GM23338 (cell line): ENCODE measurements at regions not wholly inside any gene's neighbourhood (a gene's known extent, or its start where the extent isn't known, plus 50 kb on each side); places are given as distances from the start of the nearest gene placed in this dataset.
A peak's percentile ranks its signal among the peaks of the same experiment; 100 is the strongest.

ENCODE experiments used
- ATAC-seq: fragments of 200-7000 bp; cut with Tn5 transposase; 3 replicates; pipeline ENCODE4 v1.9.1; 2020
- DNase-seq: peaks from one replicate; pipeline ENCODE4 v3.0.0-alpha.2; 2015; ENCODE audit warnings: low spot score
- H2AFZ ChIP-seq: fragments of 200-600 bp; sonication (generic); 2 replicates; pipeline ENCODE4 v1.8.0; 2016; ENCODE audit warnings: antibody characterized with exemption, mild to moderate bottlenecking, moderate library complexity
- H3F3A ChIP-seq: fragments of 200-600 bp; sonication (generic); replicated peaks from 2 replicates; pipeline ENCODE4 v1.8.0; 2017; ENCODE audit warnings: antibody characterized with exemption, mixed run types, low read depth
- H3K27ac ChIP-seq: fragments of 200-600 bp; sonication (generic); 2 replicates; pipeline ENCODE4 v1.6.1; 2016; ENCODE audit warnings: low read depth
- H3K27me3 ChIP-seq: fragments of 200-600 bp; sonication (generic); 2 replicates; pipeline ENCODE4 v1.8.0; 2016; ENCODE audit warnings: mild to moderate bottlenecking, mixed run types, moderate library complexity; ENCODE audit not compliant: insufficient read depth
- H3K36me3 ChIP-seq: fragments of 200-600 bp; sonication (generic); 2 replicates; pipeline ENCODE4 v1.8.0; 2016; ENCODE audit warnings: mild to moderate bottlenecking; ENCODE audit not compliant: insufficient read depth
- H3K4me1 ChIP-seq: fragments of 200-600 bp; sonication (generic); 2 replicates; pipeline ENCODE4 v1.8.0; 2016; ENCODE audit warnings: mild to moderate bottlenecking, moderate library complexity; ENCODE audit not compliant: insufficient read depth
- H3K4me2 ChIP-seq: fragments of 200-600 bp; sonication (generic); 2 replicates; pipeline ENCODE4 v1.7.1; 2017; ENCODE audit warnings: mixed run types
- H3K4me3 ChIP-seq: fragments of 200-600 bp; sonication (generic); 2 replicates; pipeline ENCODE4 v1.6.1; 2016; ENCODE audit warnings: mixed run types
- H3K79me2 ChIP-seq: fragments of 200-600 bp; sonication (generic); replicated peaks from 2 replicates; pipeline ENCODE4 v1.8.0; 2017; ENCODE audit warnings: mild to moderate bottlenecking; ENCODE audit not compliant: insufficient read depth
- H3K9me2 ChIP-seq: fragments of 200-600 bp; sonication (generic); 2 replicates; pipeline ENCODE4 v1.8.0; 2017; ENCODE audit not compliant: insufficient read depth
- H4K20me1 ChIP-seq: fragments of 200-600 bp; sonication (generic); replicated peaks from 2 replicates; pipeline ENCODE4 v1.8.0; 2017; ENCODE audit warnings: mild to moderate bottlenecking; ENCODE audit not compliant: insufficient read depth
- H3K27ac Mint-ChIP-seq: 2 replicates; pipeline ENCODE4 v1.8.0; 2020; ENCODE audit warnings: inconsistent platforms, mild to moderate bottlenecking, moderate library complexity, mixed read lengths
- H3K27me3 Mint-ChIP-seq: 3 replicates; pipeline ENCODE4 v1.8.0; 2022; ENCODE audit warnings: low read depth, mild to moderate bottlenecking, moderate library complexity, mixed read lengths, inconsistent platforms; ENCODE audit not compliant: insufficient read depth, poor library complexity
- H3K36me3 Mint-ChIP-seq: 3 replicates; pipeline ENCODE4 v1.8.0; 2021; ENCODE audit warnings: low read depth, mild to moderate bottlenecking, inconsistent platforms, moderate library complexity, mixed read lengths
- H3K4me1 Mint-ChIP-seq: 3 replicates; pipeline ENCODE4 v1.8.0; 2020; ENCODE audit warnings: mild to moderate bottlenecking, inconsistent platforms, mixed read lengths
- H3K4me3 Mint-ChIP-seq: 3 replicates; pipeline ENCODE4 v1.8.0; 2021; ENCODE audit warnings: moderate library complexity, mild to moderate bottlenecking, inconsistent platforms, mixed read lengths
- H3K9me3 Mint-ChIP-seq: 3 replicates; pipeline ENCODE4 v1.8.0; 2020; ENCODE audit warnings: moderate library complexity, mild to moderate bottlenecking, inconsistent platforms, mixed read lengths
- CREB1 ChIP-seq: fragments of 250-450 bp; sonication (Bioruptor Pico); IDR thresholded peaks from 2 replicates; pipeline ENCODE4 v1.5.0; 2020; ENCODE audit warnings: low read depth, mild to moderate bottlenecking, moderate library complexity
- EZH2phosphoT487 ChIP-seq: fragments of 200-600 bp; sonication (generic); IDR thresholded peaks from one replicate; pipeline ENCODE4 v1.8.1; 2018; ENCODE audit warnings: antibody characterized with exemption; ENCODE audit not compliant: unreplicated experiment
- JUNB ChIP-seq: IDR thresholded peaks from one replicate; pipeline ENCODE4 v1.6.1; 2016; ENCODE audit warnings: antibody characterized with exemption; ENCODE audit not compliant: unreplicated experiment
- NANOG ChIP-seq: IDR thresholded peaks from 2 replicates; pipeline ENCODE4 v1.6.1; 2016; ENCODE audit warnings: antibody characterized with exemption, borderline replicate concordance
- POLR2AphosphoS5 ChIP-seq: IDR thresholded peaks from 2 replicates; pipeline ENCODE4 v1.6.1; 2016; ENCODE audit warnings: antibody characterized with exemption, low read depth
- STAT1 ChIP-seq: IDR thresholded peaks from one replicate; pipeline ENCODE4 v1.6.1; 2016; ENCODE audit warnings: antibody characterized with exemption; ENCODE audit not compliant: unreplicated experiment
- ZNF114 ChIP-seq: fragments of 250-450 bp; sonication (Bioruptor Pico); IDR thresholded peaks from 2 replicates; pipeline ENCODE4 v1.5.0; 2020; ENCODE audit warnings: mild to moderate bottlenecking, moderate library complexity
- ZNF331 ChIP-seq: fragments of 250-450 bp; sonication (Bioruptor Pico); IDR thresholded peaks from 2 replicates; pipeline ENCODE4 v1.5.0; 2020; ENCODE audit warnings: low read depth, mild to moderate bottlenecking, moderate library complexity
- ZNF462 ChIP-seq: fragments of 250-450 bp; sonication (Bioruptor Pico); IDR thresholded peaks from 2 replicates; pipeline ENCODE4 v1.5.0; 2020; ENCODE audit warnings: mild to moderate bottlenecking, moderate library complexity
- TF ChIP-seq, protein P1 (sequence below): IDR thresholded peaks from one replicate; pipeline ENCODE4 v1.6.1; 2018; ENCODE audit warnings: antibody characterized with exemption; ENCODE audit not compliant: unreplicated experiment
- TF ChIP-seq, protein P2 (sequence below), 2 experiments: fragments of 200-600 bp in 1 of 2; sonication (generic) in 1 of 2; conservative IDR thresholded peaks; 2 replicates each; pipeline versions ENCODE4 v1.5.1 to v1.6.1; 2016 to 2017; ENCODE audit warnings: antibody characterized with exemption in 2 of 2, low read depth in 2 of 2, mild to moderate bottlenecking in 2 of 2, moderate library complexity in 1 of 2

DNA sequence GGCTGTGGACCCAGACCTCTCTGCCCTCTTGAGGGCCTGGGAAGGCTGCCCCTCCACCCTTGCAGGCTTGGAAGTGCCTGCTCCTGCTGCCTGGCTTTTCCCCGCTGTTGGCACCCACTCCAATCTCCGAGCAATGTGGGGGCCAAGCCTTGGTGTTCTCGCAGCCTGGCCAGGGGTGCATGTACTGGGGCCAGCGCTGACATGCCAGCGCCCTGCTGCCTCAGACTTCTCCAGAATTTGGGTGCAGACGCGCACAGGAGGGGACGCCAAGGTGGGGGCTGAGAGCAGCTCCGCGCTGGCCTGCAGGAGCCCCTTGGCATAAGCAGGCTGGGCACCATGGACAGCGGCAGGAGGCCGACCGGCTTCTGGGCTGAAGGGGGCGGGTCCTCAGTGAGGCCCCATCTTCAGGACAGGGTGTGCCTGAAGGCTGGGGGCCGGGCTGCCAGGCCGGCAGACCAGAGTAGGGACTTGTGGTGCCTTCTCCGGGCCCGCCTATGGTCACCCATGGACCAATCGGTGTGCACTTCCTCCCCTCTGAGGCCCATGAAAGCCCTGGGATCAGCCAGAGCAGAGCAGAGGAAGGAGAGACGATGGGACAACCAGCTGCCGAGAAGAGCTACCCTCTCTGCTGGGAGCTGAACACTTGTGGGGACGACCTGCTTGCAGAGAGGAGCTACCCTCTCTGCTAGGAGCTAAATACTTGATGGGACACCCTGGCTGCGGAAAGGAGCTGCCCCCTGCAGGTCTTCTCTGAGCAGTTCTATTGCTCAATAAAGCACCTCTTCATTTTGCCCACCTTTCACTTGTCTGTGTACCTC is 118.3 kb downstream of the DNAAF6 start:
- H3K27me3 Mint-ChIP-seq: no peaks in the 10 kb centered on the region
- H3K4me2 ChIP-seq: peak overlapping the region; percentile 67

More for the DNA sequence above, 118.3 kb downstream of the DNAAF6 start:
- Mint-ChIP-seq H3K4me1 (no peaks in the 10 kb centered on the region), H3K9me3 (no peaks in the 10 kb centered on the region), H3K36me3 (no peaks in the 10 kb centered on the region), H3K4me3 (peak overlapping the region; percentile 56; the same call in 2 of the 3 replicates), H3K27ac (no peak overlapping the region)
- Histone ChIP-seq H3K79me2 (no peaks in the 10 kb centered on the region), H2AFZ (peak overlapping the region; percentile 80), H3K4me3 (peak overlapping the region; percentile 49), H3K9me2 (no peaks in the 10 kb centered on the region), H3K27ac (no peak overlapping the region), H3K27me3 (no peaks in the 10 kb centered on the region), H4K20me1 (no peaks in the 10 kb centered on the region), H3F3A (no peaks in the 10 kb centered on the region), H3K4me1 (no peaks in the 10 kb centered on the region), H3K36me3 (no peaks in the 10 kb centered on the region)
- ATAC-seq (peak; percentile 98), DNase-seq (peak; percentile 82)
- no peak for TF ChIP-seq EZH2phosphoT487
- no peak for TF ChIP-seq ZNF462 (CRISPR knock-in tag)
- TF ChIP-seq, protein P1, sequence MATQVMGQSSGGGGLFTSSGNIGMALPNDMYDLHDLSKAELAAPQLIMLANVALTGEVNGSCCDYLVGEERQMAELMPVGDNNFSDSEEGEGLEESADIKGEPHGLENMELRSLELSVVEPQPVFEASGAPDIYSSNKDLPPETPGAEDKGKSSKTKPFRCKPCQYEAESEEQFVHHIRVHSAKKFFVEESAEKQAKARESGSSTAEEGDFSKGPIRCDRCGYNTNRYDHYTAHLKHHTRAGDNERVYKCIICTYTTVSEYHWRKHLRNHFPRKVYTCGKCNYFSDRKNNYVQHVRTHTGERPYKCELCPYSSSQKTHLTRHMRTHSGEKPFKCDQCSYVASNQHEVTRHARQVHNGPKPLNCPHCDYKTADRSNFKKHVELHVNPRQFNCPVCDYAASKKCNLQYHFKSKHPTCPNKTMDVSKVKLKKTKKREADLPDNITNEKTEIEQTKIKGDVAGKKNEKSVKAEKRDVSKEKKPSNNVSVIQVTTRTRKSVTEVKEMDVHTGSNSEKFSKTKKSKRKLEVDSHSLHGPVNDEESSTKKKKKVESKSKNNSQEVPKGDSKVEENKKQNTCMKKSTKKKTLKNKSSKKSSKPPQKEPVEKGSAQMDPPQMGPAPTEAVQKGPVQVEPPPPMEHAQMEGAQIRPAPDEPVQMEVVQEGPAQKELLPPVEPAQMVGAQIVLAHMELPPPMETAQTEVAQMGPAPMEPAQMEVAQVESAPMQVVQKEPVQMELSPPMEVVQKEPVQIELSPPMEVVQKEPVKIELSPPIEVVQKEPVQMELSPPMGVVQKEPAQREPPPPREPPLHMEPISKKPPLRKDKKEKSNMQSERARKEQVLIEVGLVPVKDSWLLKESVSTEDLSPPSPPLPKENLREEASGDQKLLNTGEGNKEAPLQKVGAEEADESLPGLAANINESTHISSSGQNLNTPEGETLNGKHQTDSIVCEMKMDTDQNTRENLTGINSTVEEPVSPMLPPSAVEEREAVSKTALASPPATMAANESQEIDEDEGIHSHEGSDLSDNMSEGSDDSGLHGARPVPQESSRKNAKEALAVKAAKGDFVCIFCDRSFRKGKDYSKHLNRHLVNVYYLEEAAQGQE: peak; percentile 94
- TF ChIP-seq, protein P2, sequence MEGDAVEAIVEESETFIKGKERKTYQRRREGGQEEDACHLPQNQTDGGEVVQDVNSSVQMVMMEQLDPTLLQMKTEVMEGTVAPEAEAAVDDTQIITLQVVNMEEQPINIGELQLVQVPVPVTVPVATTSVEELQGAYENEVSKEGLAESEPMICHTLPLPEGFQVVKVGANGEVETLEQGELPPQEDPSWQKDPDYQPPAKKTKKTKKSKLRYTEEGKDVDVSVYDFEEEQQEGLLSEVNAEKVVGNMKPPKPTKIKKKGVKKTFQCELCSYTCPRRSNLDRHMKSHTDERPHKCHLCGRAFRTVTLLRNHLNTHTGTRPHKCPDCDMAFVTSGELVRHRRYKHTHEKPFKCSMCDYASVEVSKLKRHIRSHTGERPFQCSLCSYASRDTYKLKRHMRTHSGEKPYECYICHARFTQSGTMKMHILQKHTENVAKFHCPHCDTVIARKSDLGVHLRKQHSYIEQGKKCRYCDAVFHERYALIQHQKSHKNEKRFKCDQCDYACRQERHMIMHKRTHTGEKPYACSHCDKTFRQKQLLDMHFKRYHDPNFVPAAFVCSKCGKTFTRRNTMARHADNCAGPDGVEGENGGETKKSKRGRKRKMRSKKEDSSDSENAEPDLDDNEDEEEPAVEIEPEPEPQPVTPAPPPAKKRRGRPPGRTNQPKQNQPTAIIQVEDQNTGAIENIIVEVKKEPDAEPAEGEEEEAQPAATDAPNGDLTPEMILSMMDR (conservative IDR thresholded peaks at IDR 0.05; ENCODE audit: low read depth in 2 of 2): peak; percentile 43 to 46
- TF ChIP-seq ZNF331: no peak
- no peak for TF ChIP-seq STAT1
- TF ChIP-seq JUNB: no peak
- peak; percentile 48 for TF ChIP-seq POLR2AphosphoS5
- TF ChIP-seq ZNF114: no peak
- TF ChIP-seq NANOG: no peak
- TF ChIP-seq CREB1 (CRISPR knock-in tag): no peak
